OCI-LY3 (cell line): ENCODE measurements at regions not wholly inside any gene's neighbourhood (a gene's known extent, or its start where the extent isn't known, plus 50 kb on each side); places are given as distances from the start of the nearest gene placed in this dataset.

Experiments
- H2AFZ ChIP-seq: fragments of 200-600, 300-600 bp; shearing (Covaris generic); 2 replicates; pipeline ENCODE4 v1.6.0; 2014; ENCODE audit warnings: antibody characterized with exemption, low read depth, low read length
- H3K27ac ChIP-seq: fragments of 200-600, 300-600 bp; sonication (generic); 2 replicates; pipeline ENCODE4 v1.5.1; 2014; ENCODE audit warnings: mild to moderate bottlenecking, low read length, moderate library complexity, mixed read lengths
- H3K27me3 ChIP-seq: fragments of 200-600, 300-600 bp; sonication (generic); 2 replicates; pipeline ENCODE4 v1.6.1; 2014; ENCODE audit warnings: low read depth, low read length, mixed read lengths
- H3K36me3 ChIP-seq: fragments of 200-600, 300-600 bp; sonication (generic); replicated peaks from 2 replicates; pipeline ENCODE3; 2014; ENCODE audit warnings: low read depth, low read length, mixed read lengths
- H3K4me1 ChIP-seq: fragments of 300-600, 200-600 bp; sonication (generic); 2 replicates; pipeline ENCODE4 v1.6.1; 2014; ENCODE audit warnings: low read length, mixed read lengths
- H3K4me2 ChIP-seq: fragments of 200-600, 300-600 bp; sonication (generic); 2 replicates; pipeline ENCODE4 v1.6.1; 2014; ENCODE audit warnings: low read length, mixed read lengths
- H3K4me3 ChIP-seq: fragments of 300-600, 200-600 bp; sonication (generic); 2 replicates; pipeline ENCODE4 v1.5.1; 2014; ENCODE audit warnings: antibody characterized with exemption, mild to moderate bottlenecking, low read length, moderate library complexity
- H3K79me2 ChIP-seq: fragments of 300-600, 200-600 bp; shearing (Covaris generic); 2 replicates; pipeline ENCODE4 v1.6.1; 2014; ENCODE audit warnings: mild to moderate bottlenecking, low read length, mixed read lengths
- H3K9ac ChIP-seq: fragments of 300-600, 200-600 bp; shearing (Covaris generic); 2 replicates; pipeline ENCODE4 v1.6.0; 2014; ENCODE audit warnings: mild to moderate bottlenecking, low read length, moderate library complexity
- H3K9me3 ChIP-seq: fragments of 200-600, 300-600 bp; shearing (Covaris generic); 2 replicates; pipeline ENCODE4 v1.6.1; 2014; ENCODE audit warnings: low read length, mixed read lengths; ENCODE audit not compliant: insufficient read depth
- H4K20me1 ChIP-seq: fragments of 200-600, 300-600 bp; sonication (generic); 2 replicates; pipeline ENCODE4 v1.6.1; 2016; ENCODE audit warnings: low read length, mixed read lengths; ENCODE audit not compliant: insufficient read depth
- EZH2phosphoT487 ChIP-seq: fragments of 200-600 bp; shearing (Covaris generic); IDR thresholded peaks from 2 replicates; pipeline ENCODE4 v1.6.1; 2018; ENCODE audit warnings: antibody characterized with exemption, mixed run types, low read depth
- TF ChIP-seq, protein P1 (sequence below): fragments of 200-600, 300-600 bp; sonication (generic); IDR thresholded peaks from 2 replicates; pipeline ENCODE4 v1.5.1; 2014; ENCODE audit warnings: antibody characterized with exemption, low read length, low read depth

- H3K27ac ChIP-seq: no peak overlapping the region
- H2AFZ ChIP-seq: no peak overlapping the region
- H4K20me1 ChIP-seq: no peaks in the 10 kb centered on the region
- no peaks in the 10 kb centered on the region for H3K9me3 ChIP-seq
- H3K27me3 ChIP-seq: no peaks in the 10 kb centered on the region
- no peak overlapping the region for H3K4me2 ChIP-seq
- TF ChIP-seq EZH2phosphoT487: no peak
- TF ChIP-seq, protein P1, sequence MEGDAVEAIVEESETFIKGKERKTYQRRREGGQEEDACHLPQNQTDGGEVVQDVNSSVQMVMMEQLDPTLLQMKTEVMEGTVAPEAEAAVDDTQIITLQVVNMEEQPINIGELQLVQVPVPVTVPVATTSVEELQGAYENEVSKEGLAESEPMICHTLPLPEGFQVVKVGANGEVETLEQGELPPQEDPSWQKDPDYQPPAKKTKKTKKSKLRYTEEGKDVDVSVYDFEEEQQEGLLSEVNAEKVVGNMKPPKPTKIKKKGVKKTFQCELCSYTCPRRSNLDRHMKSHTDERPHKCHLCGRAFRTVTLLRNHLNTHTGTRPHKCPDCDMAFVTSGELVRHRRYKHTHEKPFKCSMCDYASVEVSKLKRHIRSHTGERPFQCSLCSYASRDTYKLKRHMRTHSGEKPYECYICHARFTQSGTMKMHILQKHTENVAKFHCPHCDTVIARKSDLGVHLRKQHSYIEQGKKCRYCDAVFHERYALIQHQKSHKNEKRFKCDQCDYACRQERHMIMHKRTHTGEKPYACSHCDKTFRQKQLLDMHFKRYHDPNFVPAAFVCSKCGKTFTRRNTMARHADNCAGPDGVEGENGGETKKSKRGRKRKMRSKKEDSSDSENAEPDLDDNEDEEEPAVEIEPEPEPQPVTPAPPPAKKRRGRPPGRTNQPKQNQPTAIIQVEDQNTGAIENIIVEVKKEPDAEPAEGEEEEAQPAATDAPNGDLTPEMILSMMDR: no peak
- no peak overlapping the region for H3K4me3 ChIP-seq
- no peaks in the 10 kb centered on the region for H3K4me1 ChIP-seq
- H3K79me2 ChIP-seq: no peaks in the 10 kb centered on the region
- no peaks in the 10 kb centered on the region for H3K36me3 ChIP-seq
- no peak overlapping the region for H3K9ac ChIP-seq
Measured at GRCh38 chr5:166436872-166437271, 1854.6 kb upstream of the WWC1 start.

DNA sequence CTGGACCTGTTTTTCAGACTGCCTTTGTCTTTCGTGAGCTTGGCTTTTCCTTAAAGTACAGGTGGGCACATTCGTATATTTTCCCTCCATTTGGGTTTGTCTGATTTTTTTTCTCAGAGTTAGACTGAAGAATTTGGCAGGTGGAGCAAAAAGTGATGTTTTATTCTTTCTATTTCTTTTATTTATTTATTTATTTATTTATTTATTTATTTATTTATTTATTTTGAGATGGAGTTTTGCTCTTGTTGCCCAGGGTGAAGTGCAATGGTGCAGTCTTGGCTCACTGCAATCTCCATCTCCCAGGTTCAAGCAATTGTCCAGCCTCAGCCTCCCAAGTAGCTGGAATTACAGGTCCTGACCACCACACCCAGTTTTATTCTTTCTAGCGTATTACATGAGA is 1805.1 kb upstream of the WWC1 start:
- Histone ChIP-seq H3K36me3 (no peaks in the 10 kb centered on the region), H3K79me2 (no peaks in the 10 kb centered on the region), H3K9ac (no peak overlapping the region), H3K4me3 (no peak overlapping the region), H3K4me2 (no peak overlapping the region), H3K9me3 (no peaks in the 10 kb centered on the region), H3K27me3 (no peaks in the 10 kb centered on the region), H4K20me1 (no peaks in the 10 kb centered on the region), H3K27ac (no peak overlapping the region), H3K4me1 (no peaks in the 10 kb centered on the region), H2AFZ (no peak overlapping the region)
- TF ChIP-seq EZH2phosphoT487: no peak
- TF ChIP-seq, protein P1: no peak

- Histone ChIP-seq H4K20me1 (no peaks in the 10 kb centered on the region), H3K27ac (no peak overlapping the region), H3K79me2 (no peaks in the 10 kb centered on the region), H3K9me3 (no peaks in the 10 kb centered on the region), H3K36me3 (no peaks in the 10 kb centered on the region), H3K4me3 (no peak overlapping the region), H3K9ac (no peak overlapping the region), H2AFZ (no peak overlapping the region), H3K27me3 (no peaks in the 10 kb centered on the region), H3K4me2 (no peak overlapping the region), H3K4me1 (no peaks in the 10 kb centered on the region)
- no peak for TF ChIP-seq EZH2phosphoT487
- TF ChIP-seq, protein P1: no peak
Measured at GRCh38 chr5:166488560-166488959, 1802.9 kb upstream of the WWC1 start.

GRCh38 chr5:166493040-166493439 is 1798.4 kb upstream of the WWC1 start:
- no peaks in the 10 kb centered on the region for H4K20me1 ChIP-seq
- H3K4me1 ChIP-seq: no peaks in the 10 kb centered on the region
- no peaks in the 10 kb centered on the region for H3K79me2 ChIP-seq
- no peak overlapping the region for H2AFZ ChIP-seq
- no peaks in the 10 kb centered on the region for H3K9me3 ChIP-seq
- no peak overlapping the region for H3K4me3 ChIP-seq
- H3K36me3 ChIP-seq: no peaks in the 10 kb centered on the region
- no peak overlapping the region for H3K4me2 ChIP-seq
- no peaks in the 10 kb centered on the region for H3K27me3 ChIP-seq
- no peak overlapping the region for H3K9ac ChIP-seq
- TF ChIP-seq, protein P1: no peak
- TF ChIP-seq EZH2phosphoT487: no peak
- no peak overlapping the region for H3K27ac ChIP-seq
